H9 (cell line): ENCODE measurements at regions not wholly inside any gene's neighbourhood (a gene's known extent, or its start where the extent isn't known, plus 50 kb on each side); places are given as distances from the start of the nearest gene placed in this dataset.

Experiments used
- DNase-seq: peaks from one replicate; pipeline ENCODE4 v3.0.0-alpha.2; 2017
- H2AFZ ChIP-seq: one replicate; pipeline ENCODE4 v1.6.1; 2013; ENCODE audit warnings: mild to moderate bottlenecking, low read length, control low read depth, moderate library complexity
- H2AK5ac ChIP-seq: 2 replicates; pipeline ENCODE4 v1.6.1; 2013; ENCODE audit warnings: low read length, control low read depth, mixed read lengths; ENCODE audit not compliant: insufficient read length
- H2BK120ac ChIP-seq: one replicate; pipeline ENCODE4 v1.6.1; 2013; ENCODE audit warnings: low read depth, mild to moderate bottlenecking, low read length, control low read depth, inconsistent platforms; ENCODE audit not compliant: poor library complexity, severe bottlenecking
- H2BK12ac ChIP-seq: 2 replicates; pipeline ENCODE4 v1.6.1; 2013; ENCODE audit warnings: low read length, control low read depth, mixed read lengths, low read depth; ENCODE audit not compliant: insufficient read length
- H2BK15ac ChIP-seq: 2 replicates; pipeline ENCODE4 v1.6.1; 2013; ENCODE audit warnings: low read depth, low read length, control low read depth
- H2BK20ac ChIP-seq: one replicate; pipeline ENCODE4 v1.6.1; 2013; ENCODE audit warnings: low read depth, mild to moderate bottlenecking, low read length, control low read depth, inconsistent platforms; ENCODE audit not compliant: poor library complexity, severe bottlenecking
- H2BK5ac ChIP-seq: 2 replicates; pipeline ENCODE4 v1.6.1; 2013; ENCODE audit warnings: low read length, control low read depth, mixed read lengths; ENCODE audit not compliant: insufficient read length
- H3K14ac ChIP-seq: 2 replicates; pipeline ENCODE4 v1.6.1; 2013; ENCODE audit warnings: low read length, control low read depth; ENCODE audit not compliant: insufficient read depth
- H3K18ac ChIP-seq: 2 replicates; pipeline ENCODE4 v1.6.1; 2013; ENCODE audit warnings: low read depth, mild to moderate bottlenecking, mixed read lengths, low read length, control low read depth; ENCODE audit not compliant: insufficient read length
- H3K23ac ChIP-seq: 2 replicates; pipeline ENCODE4 v1.6.1; 2013; ENCODE audit warnings: low read length, control low read depth, mixed read lengths, low read depth; ENCODE audit not compliant: insufficient read length
- H3K23me2 ChIP-seq: 2 replicates; pipeline ENCODE4 v1.6.1; 2013; ENCODE audit warnings: low read depth, mild to moderate bottlenecking, mixed read lengths, low read length, control low read depth; ENCODE audit not compliant: insufficient read length, poor library complexity, severe bottlenecking
- H3K27ac ChIP-seq: 2 replicates; pipeline ENCODE4 v1.5.1; 2013; ENCODE audit warnings: low read length, control low read depth, mixed read lengths, low read depth; ENCODE audit not compliant: insufficient read length
- H3K27me3 ChIP-seq: 2 replicates; pipeline ENCODE4 v1.6.1; 2013; ENCODE audit warnings: low read length, control low read depth, inconsistent platforms; ENCODE audit not compliant: insufficient read depth
- H3K4ac ChIP-seq: 2 replicates; pipeline ENCODE4 v1.6.1; 2013; ENCODE audit warnings: low read depth, mild to moderate bottlenecking, control low read depth, inconsistent platforms, low read length, moderate library complexity
- H3K4me1 ChIP-seq: 2 replicates; pipeline ENCODE4 v1.6.1; 2013; ENCODE audit warnings: low read length, control low read depth, inconsistent platforms; ENCODE audit not compliant: insufficient read depth
- H3K4me2 ChIP-seq: 2 replicates; pipeline ENCODE4 v1.6.1; 2013; ENCODE audit warnings: low read length, control low read depth, mixed read lengths; ENCODE audit not compliant: insufficient read length, insufficient read depth
- H3K56ac ChIP-seq: 2 replicates; pipeline ENCODE4 v1.6.1; 2013; ENCODE audit warnings: low read depth, mild to moderate bottlenecking, mixed read lengths, low read length, control low read depth; ENCODE audit not compliant: insufficient read length
- H3K79me1 ChIP-seq: 2 replicates; pipeline ENCODE4 v1.6.1; 2013; ENCODE audit warnings: low read depth, mild to moderate bottlenecking, moderate library complexity, low read length, control low read depth, inconsistent platforms; ENCODE audit not compliant: insufficient read depth, poor library complexity, severe bottlenecking
- H3K79me2 ChIP-seq: 2 replicates; pipeline ENCODE4 v1.6.1; 2013; ENCODE audit warnings: low read length, control low read depth, inconsistent platforms; ENCODE audit not compliant: insufficient read depth
- H3K9ac ChIP-seq: 2 replicates; pipeline ENCODE4 v1.6.1; 2013; ENCODE audit warnings: low read length, control low read depth, mixed read lengths; ENCODE audit not compliant: insufficient read length; ENCODE audit errors: extremely low read depth
- H3K9me3 ChIP-seq: one replicate; pipeline ENCODE4 v1.6.1; 2013; ENCODE audit warnings: low read depth, low read length, inconsistent platforms; ENCODE audit not compliant: control insufficient read depth
- H3T11ph ChIP-seq: one replicate; pipeline ENCODE4 v1.6.1; 2013; ENCODE audit warnings: mild to moderate bottlenecking, low read length, control low read depth, inconsistent platforms
- H4K20me1 ChIP-seq: one replicate; pipeline ENCODE4 v1.6.1; 2013; ENCODE audit not compliant: control insufficient read depth, insufficient read length, insufficient read depth
- H4K5ac ChIP-seq: 2 replicates; pipeline ENCODE4 v1.6.1; 2013; ENCODE audit warnings: low read depth, mild to moderate bottlenecking, mixed read lengths, low read length, control low read depth; ENCODE audit not compliant: insufficient read length
- H4K8ac ChIP-seq: replicated peaks from 2 replicates; pipeline ENCODE4 v1.6.1; 2013; ENCODE audit warnings: low read length, control low read depth, mixed read lengths, low read depth; ENCODE audit not compliant: insufficient read length
- H4K91ac ChIP-seq: 2 replicates; pipeline ENCODE4 v1.6.1; 2013; ENCODE audit warnings: low read depth, mild to moderate bottlenecking, moderate library complexity, mixed read lengths, low read length, control low read depth; ENCODE audit not compliant: insufficient read length
- H3K27ac Mint-ChIP-seq, 3 experiments: 2 replicates in 2 of 3; 3 replicates in 1 of 3; pipeline ENCODE4 v1.8.0; 2020 to 2021; ENCODE audit warnings: mixed read lengths in 3 of 3, mild to moderate bottlenecking in 1 of 3, moderate library complexity in 1 of 3
- H3K27me3 Mint-ChIP-seq: 2 replicates; pipeline ENCODE4 v1.8.0; 2021; ENCODE audit warnings: low read depth, mild to moderate bottlenecking, moderate library complexity, mixed read lengths
- H3K36me3 Mint-ChIP-seq, 3 experiments: 2 replicates in 2 of 3; 3 replicates in 1 of 3; pipeline ENCODE4 v1.8.0; 2020 to 2021; ENCODE audit warnings: low read depth in 3 of 3, mixed read lengths in 3 of 3; ENCODE audit not compliant: insufficient read depth in 1 of 3
- H3K4me1 Mint-ChIP-seq, 2 experiments: 2 replicates each; pipeline ENCODE4 v1.8.0; 2020; ENCODE audit warnings: mixed read lengths in 2 of 2
- H3K4me3 Mint-ChIP-seq, 2 experiments: 2 replicates in 1 of 2; 3 replicates in 1 of 2; pipeline ENCODE4 v1.8.0; 2020 to 2021; ENCODE audit warnings: mild to moderate bottlenecking in 2 of 2, mixed read lengths in 2 of 2, moderate library complexity in 1 of 2
- H3K9me3 Mint-ChIP-seq, 2 experiments: 2 replicates in 1 of 2; 3 replicates in 1 of 2; pipeline ENCODE4 v1.8.0; 2020; ENCODE audit warnings: mild to moderate bottlenecking in 2 of 2, mixed read lengths in 2 of 2, moderate library complexity in 1 of 2
- CTCF ChIP-seq: fragments of 200-600 bp; sonication (generic); conservative IDR thresholded peaks from 3 replicates; pipeline ENCODE4 v1.8.0; 2021; ENCODE audit warnings: antibody characterized with exemption, mild to moderate bottlenecking
- WGBS: extraction: QIAGEN DNeasy Blood & Tissue Kit; methylation state at CpG from one replicate; pipeline ENCODE4 v1.1.7; 2013; ENCODE audit warnings: missing lambda C conversion rate, low lambda C conversion rate, mixed read lengths; ENCODE audit not compliant: insufficient read length; ENCODE audit errors: extremely low coverage; 5-methylcytosine and 5-hydroxymethylcytosine counted together

- H2BK120ac ChIP-seq = no peak overlapping the region
- H3K27ac ChIP-seq = no peak overlapping the region
- Mint-ChIP-seq H3K36me3 (no peaks in the 10 kb centered on the region), H3K9me3 (no peaks in the 10 kb centered on the region), H3K27ac (0 out of 7 replicates have a peak overlapping the region, but pooled peaks of 1 of the 3 experiments have one; percentile 44), H3K4me1 (peaks cover 11 to 12% of the 10 kb centered on the region in 2 experiments; a peak in 3 of 4 replicates), H3K4me3 (no peak overlapping the region), H3K27me3 (no peaks in the 10 kb centered on the region)
- no peak overlapping the region for H2BK12ac ChIP-seq
- no peak overlapping the region for H3K14ac ChIP-seq
- H3K79me2 ChIP-seq = no peaks in the 10 kb centered on the region
- H3K18ac ChIP-seq = no peak overlapping the region
- no peak overlapping the region for H2BK5ac ChIP-seq
- H3K4me1 ChIP-seq = no peaks in the 10 kb centered on the region
- TF ChIP-seq CTCF = no peak
- H4K5ac ChIP-seq = no peak overlapping the region
- H2AFZ ChIP-seq = no peak overlapping the region
- no peak overlapping the region for H3T11ph ChIP-seq
- no peaks in the 10 kb centered on the region for H3K9me3 ChIP-seq
- H2AK5ac ChIP-seq = no peak overlapping the region
- no peak overlapping the region for H2BK20ac ChIP-seq
- no CpG with 5 or more reads among the region's 2 CpGs for WGBS
- no peak overlapping the region for H3K23ac ChIP-seq
- H4K20me1 ChIP-seq = no peaks in the 10 kb centered on the region
- no peak overlapping the region for H3K56ac ChIP-seq
- H2BK15ac ChIP-seq = no peak overlapping the region
- no peak for DNase-seq
- H4K91ac ChIP-seq = no peak overlapping the region
- H3K79me1 ChIP-seq = no peaks in the 10 kb centered on the region
- H3K9ac ChIP-seq = no peak overlapping the region
- H3K4ac ChIP-seq = no peak overlapping the region
- no peaks in the 10 kb centered on the region for H3K23me2 ChIP-seq
- no peaks in the 10 kb centered on the region for H3K27me3 ChIP-seq
- no peak overlapping the region for H3K4me2 ChIP-seq
- no peak overlapping the region for H4K8ac ChIP-seq
Measured at GRCh38 chr14:84041421-84041820, 1488.5 kb upstream of the FLRT2 start.
